ENCODE measurements at regions not wholly inside any gene's neighbourhood (a gene's known extent, or its start where the extent isn't known, plus 50 kb on each side); places are given as distances from the start of the nearest gene placed in this dataset.

GRCh38 chr1:4066860-4067599, 167.0 kb upstream of the C1orf174 start:
- Histone ChIP-seq H3K36me3 (ENCODE audit: low read length) (no peaks in the 10 kb centered on the region), H3K27ac (ENCODE audit: low read depth, low read length) (no peak overlapping the region), H3K4me2 (ENCODE audit: low read depth, low read length, poor library complexity, severe bottlenecking) (no peak overlapping the region), H3K9me3 (ENCODE audit: insufficient read depth, low read length) (no peaks in the 10 kb centered on the region), H3K9ac (ENCODE audit: low read length) (no peak overlapping the region), H3K27me3 (ENCODE audit: low read length) (no peaks in the 10 kb centered on the region), H3F3A (ENCODE audit: insufficient read depth) (no peaks in the 10 kb centered on the region), H3K9me2 (replicated peaks; ENCODE audit: insufficient read depth, low read length) (no peaks in the 10 kb centered on the region), H3K79me2 (ENCODE audit: insufficient read depth, low read length) (no peaks in the 10 kb centered on the region), H4K20me1 (ENCODE audit: low read depth, low read length) (no peaks in the 10 kb centered on the region), H2AFZ (ENCODE audit: low read depth, low read length, severe bottlenecking) (no peak overlapping the region), H3K4me3 (ENCODE audit: insufficient read depth, low read length, poor library complexity, severe bottlenecking) (no peak overlapping the region)
- no peak for TF ChIP-seq CTCF (IDR thresholded peaks at IDR 0.05; ENCODE audit: insufficient read depth, low read length, poor library complexity, severe bottlenecking)
- TF ChIP-seq EZH2phosphoT487 (conservative IDR thresholded peaks at IDR 0.05; ENCODE audit: low read length) = no peak

GRCh38 chr1:4068076-4068475, 168.0 kb upstream of the C1orf174 start:
- Histone ChIP-seq H3K4me3 (ENCODE audit: insufficient read depth, low read length, poor library complexity, severe bottlenecking) (no peak overlapping the region), H3K36me3 (ENCODE audit: low read length) (no peaks in the 10 kb centered on the region), H3F3A (ENCODE audit: insufficient read depth) (no peaks in the 10 kb centered on the region), H2AFZ (ENCODE audit: low read depth, low read length, severe bottlenecking) (no peak overlapping the region), H4K20me1 (ENCODE audit: low read depth, low read length) (no peaks in the 10 kb centered on the region), H3K79me2 (ENCODE audit: insufficient read depth, low read length) (no peaks in the 10 kb centered on the region), H3K27me3 (ENCODE audit: low read length) (no peaks in the 10 kb centered on the region), H3K9me2 (replicated peaks; ENCODE audit: insufficient read depth, low read length) (no peaks in the 10 kb centered on the region), H3K9ac (ENCODE audit: low read length) (no peak overlapping the region), H3K27ac (ENCODE audit: low read depth, low read length) (no peak overlapping the region), H3K4me2 (ENCODE audit: low read depth, low read length, poor library complexity, severe bottlenecking) (no peak overlapping the region), H3K9me3 (ENCODE audit: insufficient read depth, low read length) (no peaks in the 10 kb centered on the region)
- TF ChIP-seq EZH2phosphoT487 (conservative IDR thresholded peaks at IDR 0.05; ENCODE audit: low read length) = no peak
- TF ChIP-seq CTCF (IDR thresholded peaks at IDR 0.05; ENCODE audit: insufficient read depth, low read length, poor library complexity, severe bottlenecking) = no peak

- Histone ChIP-seq H3K4me3 (ENCODE audit: insufficient read depth, low read length, poor library complexity, severe bottlenecking) (no peak overlapping the region), H3K27me3 (ENCODE audit: low read length) (no peaks in the 10 kb centered on the region), H3K36me3 (ENCODE audit: low read length) (no peaks in the 10 kb centered on the region), H3K4me2 (ENCODE audit: low read depth, low read length, poor library complexity, severe bottlenecking) (no peak overlapping the region), H3K9me3 (ENCODE audit: insufficient read depth, low read length) (no peaks in the 10 kb centered on the region), H3K9me2 (replicated peaks; ENCODE audit: insufficient read depth, low read length) (no peaks in the 10 kb centered on the region), H2AFZ (ENCODE audit: low read depth, low read length, severe bottlenecking) (no peak overlapping the region), H4K20me1 (ENCODE audit: low read depth, low read length) (no peaks in the 10 kb centered on the region), H3K79me2 (ENCODE audit: insufficient read depth, low read length) (no peaks in the 10 kb centered on the region), H3K27ac (ENCODE audit: low read depth, low read length) (no peak overlapping the region), H3K9ac (ENCODE audit: low read length) (no peak overlapping the region), H3F3A (ENCODE audit: insufficient read depth) (no peaks in the 10 kb centered on the region)
- no peak for TF ChIP-seq CTCF (IDR thresholded peaks at IDR 0.05; ENCODE audit: insufficient read depth, low read length, poor library complexity, severe bottlenecking)
- no peak for TF ChIP-seq EZH2phosphoT487 (conservative IDR thresholded peaks at IDR 0.05; ENCODE audit: low read length)
Observed at GRCh38 chr1:4071653-4072052, 171.6 kb upstream of the C1orf174 start.
